Globus pallidus (tissue), 1 donor: ENCODE measurements at regions not wholly inside any gene's neighbourhood (a gene's known extent, or its start where the extent isn't known, plus 50 kb on each side); places are given as distances from the start of the nearest gene placed in this dataset.
"Not testable (repeated sequence)": the region's sequence is repeated elsewhere in the genome, so short reads cannot be mapped to it uniquely, and the experiment has no call there.

Source experiments
- DNase-seq: peaks from one replicate; pipeline ENCODE4 v3.0.0-alpha.2; 2015; ENCODE audit warnings: low spot score

DNA sequence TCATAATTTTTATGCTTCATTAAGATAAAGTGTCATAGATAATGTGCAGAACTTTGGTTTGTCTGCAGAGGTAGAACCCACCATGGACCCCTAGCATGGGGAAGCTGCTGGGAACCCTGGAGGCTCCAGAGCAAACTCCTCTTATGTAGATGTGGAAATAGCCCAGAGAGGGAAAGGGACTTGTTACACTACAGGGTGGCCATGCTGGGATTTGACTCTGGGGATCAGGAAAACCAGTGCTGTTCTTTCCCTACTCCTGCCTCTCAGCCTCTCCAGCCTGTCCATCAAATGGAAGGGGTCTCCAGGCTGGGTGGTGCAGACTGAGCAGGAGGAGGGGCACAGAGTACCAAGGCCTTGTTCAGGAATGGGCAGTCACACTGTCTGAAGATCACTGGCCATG, 54.2 kb downstream of the MSX1 start:
- no peak for DNase-seq

DNA sequence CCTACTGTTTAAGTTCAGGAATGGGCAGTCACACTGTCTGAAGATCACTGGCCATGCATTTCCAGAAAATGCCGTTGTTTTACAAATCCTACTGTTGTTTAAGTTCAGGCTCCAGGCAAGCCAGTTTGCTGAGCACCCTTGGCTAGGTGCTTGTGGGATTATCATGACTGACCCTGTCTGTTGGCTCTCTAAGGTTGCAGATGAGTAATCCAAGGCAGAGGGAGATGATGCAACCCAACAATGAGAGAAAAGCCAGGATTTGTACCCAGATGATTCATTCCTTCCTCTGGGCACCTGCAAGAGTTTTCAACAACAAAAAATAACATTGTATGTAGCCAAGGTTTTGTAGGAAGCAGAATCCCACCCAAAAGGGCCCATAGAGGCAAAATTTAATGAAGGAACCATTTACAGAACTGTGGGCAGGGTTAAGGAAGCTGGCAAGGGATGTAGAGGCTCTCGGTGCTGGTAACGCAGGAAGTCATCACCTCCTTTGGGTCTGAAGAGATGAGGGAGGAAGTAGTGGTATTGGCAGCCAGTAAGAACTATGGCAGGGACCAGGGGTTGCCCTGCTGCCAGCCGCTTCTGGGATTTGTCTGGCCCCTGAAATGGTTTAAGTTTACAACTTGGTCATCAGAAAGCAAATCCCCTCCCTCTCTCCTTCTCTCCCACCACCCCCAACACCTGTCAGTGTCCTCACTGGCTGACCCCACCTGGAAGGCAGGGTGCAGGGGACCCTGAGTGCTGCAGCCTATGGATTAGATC, 54.8 kb downstream of the MSX1 start:
- DNase-seq = no peak

DNA sequence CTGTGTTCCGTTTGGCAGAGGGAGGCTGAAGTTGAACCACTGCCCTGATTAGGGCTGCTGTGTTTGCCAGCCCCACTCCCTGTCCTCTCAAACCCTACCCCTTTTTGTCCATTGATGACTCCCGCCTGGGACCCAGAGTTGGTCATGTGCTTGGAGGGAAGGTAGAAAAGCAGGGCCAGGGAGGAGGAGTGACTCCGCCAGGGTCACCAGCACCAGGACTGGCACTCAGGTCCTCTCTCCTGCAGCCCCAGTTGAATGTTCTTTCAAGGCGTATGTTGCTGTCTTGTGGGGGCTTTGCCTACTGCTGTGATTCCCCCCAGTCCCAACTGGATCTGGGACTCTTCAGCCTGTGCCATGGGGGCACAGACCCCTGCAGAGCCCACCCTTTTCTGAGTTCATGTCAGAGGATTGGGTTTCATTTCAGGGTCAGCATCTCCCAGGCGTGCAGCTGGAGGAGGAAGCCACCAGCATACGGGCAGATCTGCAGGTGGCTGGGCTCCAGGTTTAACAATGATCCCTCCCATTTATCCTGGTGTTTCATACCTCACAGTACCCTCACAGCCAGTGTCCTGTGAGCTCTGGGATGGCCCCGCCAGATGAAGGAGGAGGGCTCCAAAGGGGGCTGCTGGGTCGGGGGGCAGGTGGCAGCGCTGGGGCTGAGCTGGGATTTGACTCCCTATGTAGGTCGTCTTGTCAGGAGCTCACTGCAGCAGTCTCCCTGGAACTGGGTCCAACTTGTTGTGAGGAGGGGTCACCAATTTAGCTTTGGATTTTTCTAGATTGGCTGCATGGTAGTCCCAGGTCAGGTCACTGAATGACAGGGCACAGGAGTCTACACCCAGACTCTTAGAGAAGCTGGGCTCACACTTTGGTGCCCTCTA, 55.7 kb downstream of the MSX1 start:
- no peak for DNase-seq

DNA sequence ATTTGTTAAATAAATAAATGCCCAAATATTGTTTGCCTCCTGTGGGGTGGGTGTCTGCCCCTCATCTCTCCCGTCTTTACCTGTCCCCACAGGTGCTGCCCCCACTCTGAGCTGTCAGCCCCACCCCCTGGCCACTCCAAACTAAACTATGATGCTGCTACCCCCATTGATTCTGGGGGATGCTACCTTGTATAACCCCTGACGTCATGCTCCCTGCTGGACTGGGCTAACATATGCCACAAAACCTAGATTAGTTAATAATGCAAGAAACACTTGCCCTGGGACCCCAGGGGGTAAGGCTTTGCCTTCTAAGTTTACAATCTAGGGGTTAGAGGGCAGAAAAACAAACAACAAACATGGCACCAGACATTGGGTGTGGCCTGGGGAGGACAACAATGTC, 58.6 kb downstream of the MSX1 start:
- no peak for DNase-seq

DNA sequence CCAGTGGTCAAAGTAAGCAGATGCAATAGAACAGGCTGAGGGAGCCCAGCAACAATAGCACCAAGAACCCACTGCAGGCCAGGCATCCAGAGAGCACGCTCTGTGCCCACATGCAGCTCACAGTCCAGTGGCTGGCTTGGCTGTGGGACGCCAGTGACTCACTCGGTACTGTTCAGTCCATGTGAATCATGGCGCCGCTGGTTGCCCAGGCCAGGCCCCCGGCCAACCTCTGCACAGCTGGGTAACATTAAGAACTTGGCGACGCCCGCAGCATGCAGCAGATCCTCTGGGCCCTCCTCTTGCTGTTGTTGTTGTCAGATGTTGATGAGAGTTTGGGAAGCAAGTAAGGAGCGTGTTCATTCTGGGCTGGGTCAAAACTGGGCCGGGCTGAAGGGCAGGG, 60.5 kb downstream of the MSX1 start:
- no peak for DNase-seq

DNA sequence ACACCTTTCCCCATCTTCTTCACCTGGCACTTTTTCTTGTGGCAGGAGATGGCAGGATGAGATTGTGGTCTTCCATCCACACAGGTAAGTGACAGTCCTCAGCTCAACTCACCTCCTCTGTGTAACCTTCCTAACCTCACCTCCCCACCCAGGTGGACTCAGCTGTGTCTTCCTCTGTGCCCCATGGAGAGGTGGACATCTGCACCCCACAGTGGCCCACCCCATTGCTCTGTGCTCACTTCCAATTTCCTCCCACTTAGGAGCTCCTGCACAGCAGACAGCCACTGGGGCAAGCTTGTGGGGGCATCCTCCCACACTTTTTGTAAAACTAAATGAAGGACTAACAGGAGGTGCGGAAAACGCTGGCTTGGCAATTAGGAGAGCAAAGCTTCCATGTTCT, 61.6 kb downstream of the MSX1 start:
- no peak for DNase-seq

DNA sequence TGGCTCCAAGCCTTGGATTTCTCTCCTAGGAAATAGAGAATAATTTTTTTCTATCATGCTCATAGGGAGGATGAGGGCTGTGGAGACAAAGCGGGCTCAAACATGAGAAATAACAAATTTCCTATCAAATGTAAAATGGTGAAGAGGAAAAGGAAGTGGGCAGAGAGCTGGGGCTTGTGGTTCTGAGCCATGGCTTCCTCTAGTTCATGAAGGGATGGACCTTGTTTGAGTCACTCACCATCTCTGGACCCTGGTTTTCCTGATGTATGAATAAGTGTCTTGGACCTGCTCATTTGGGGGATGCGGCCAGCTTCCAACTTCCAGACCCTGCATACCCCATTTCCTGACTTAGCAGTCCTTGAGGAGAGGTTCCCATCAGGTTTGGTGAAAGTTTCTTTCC, 63.0 kb downstream of the MSX1 start:
- DNase-seq = no peak

DNA sequence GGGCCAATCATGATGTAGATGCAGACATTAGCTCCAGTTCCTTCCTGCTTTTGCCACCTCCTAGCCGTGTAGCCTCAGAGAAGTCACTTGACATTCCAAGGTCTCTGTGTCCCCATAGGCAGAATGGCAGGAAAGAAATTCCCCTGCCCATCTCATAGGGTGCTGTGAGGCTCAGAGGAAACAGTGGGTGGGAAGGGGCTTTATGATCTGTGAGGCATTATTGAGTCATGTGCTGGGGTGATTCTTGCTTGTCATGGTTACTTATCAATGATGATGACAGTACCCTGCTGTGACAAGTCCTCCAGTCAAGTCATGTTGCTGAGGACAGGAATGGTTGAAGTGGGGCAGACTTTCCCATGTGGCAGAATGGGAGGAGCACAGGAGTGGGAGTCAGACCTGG, 63.7 kb downstream of the MSX1 start:
- DNase-seq = no peak

DNA sequence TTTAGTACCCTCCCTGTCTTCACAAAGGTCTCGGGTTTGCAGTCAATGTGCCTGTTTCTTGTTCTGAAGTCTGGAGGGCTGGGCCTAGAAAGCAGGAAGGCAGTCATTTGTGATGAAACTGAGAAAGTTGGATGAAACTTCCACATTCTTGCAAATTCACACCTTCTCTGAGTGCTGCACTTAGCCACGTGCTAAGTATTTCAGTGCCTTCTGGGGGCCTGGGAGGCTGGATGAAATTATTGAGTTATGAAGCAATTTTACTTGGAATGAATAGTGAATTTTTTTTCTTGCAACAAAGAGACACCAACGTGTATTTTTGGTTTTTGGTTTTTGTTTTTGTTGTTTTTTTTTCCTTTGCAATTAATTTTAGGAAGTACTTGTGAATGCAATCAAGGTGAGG, 71.2 kb downstream of the MSX1 start:
- DNase-seq = no peak

DNA sequence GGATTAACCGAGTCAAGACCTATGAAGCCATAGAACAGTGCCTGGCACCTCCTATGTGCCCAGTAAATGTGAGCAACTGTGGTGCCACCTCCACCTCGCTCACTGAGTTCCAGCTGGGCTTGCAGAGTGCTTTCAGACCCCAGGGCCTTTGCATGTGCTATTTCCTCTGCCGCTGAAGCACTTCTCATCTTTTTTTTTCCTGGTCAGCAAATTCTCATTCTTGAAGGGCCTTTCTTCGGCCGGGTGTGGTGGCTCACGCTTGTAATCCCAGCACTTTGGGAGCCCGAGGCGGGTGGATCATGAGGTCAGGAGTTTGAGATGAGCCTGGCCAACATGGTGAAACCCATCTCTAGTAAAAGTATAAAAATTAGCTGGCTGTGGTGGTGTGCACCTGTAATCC, 76.5 kb downstream of the MSX1 start:
- no peak for DNase-seq

DNA sequence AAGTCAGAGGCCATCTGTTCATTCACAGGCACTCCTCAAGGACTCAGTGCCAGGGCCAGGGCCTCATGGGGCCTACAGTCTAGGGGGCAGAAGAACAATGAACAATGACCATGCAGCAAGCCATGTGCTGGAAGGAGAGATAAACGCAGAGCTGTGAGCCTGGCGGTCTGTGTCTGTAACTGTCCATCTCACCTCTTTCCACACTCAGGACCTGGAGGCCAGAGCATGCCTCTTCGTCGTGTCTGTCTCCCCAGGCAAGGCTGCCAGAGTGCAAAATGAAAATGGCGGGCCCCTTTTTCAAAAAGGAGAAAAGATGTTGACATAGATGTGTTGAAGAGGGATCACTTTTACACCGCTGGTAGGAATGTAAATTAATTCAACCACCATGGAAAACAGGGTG, 78.5 kb downstream of the MSX1 start:
- DNase-seq = no peak

DNA sequence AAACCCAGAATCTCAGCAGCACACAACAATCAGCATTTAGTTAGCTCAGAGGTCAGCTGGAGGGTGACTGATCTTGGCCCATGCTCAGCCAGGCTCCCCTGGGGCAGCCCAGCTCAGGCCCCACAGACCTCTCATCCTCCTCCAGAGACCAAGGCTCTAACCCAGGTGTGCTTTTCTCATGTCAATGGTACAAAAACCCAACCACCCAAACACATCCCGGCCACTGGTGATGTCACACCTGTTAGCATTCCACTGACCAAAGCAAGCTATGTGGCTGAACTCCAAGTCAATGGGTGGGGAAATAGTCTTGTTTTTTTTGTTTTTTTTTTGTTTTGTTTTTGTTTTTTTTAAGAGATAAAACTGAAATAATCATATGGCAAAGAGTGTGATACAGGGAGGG, 77.5 kb downstream of the CYTL1 start:
- no peak for DNase-seq

DNA sequence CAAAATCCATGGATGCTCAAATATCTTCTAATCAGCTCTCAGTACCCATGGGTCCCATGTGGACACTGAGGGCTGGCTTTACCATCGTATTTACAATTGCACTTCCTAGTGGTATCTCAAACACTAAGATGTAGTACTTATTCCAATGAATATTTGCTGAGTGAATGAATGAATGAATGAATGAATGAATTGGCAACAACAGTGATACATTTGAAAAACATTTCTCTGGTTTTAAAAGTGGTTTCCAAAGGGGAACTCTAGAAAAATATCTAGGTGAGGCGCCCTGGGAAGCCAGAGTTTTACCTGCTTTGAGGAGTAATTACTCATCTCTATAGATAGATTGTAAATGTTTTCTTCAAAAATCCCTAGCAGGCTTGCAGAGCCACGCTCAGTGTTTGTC, 76.6 kb downstream of the CYTL1 start:
- DNase-seq = no peak

DNA sequence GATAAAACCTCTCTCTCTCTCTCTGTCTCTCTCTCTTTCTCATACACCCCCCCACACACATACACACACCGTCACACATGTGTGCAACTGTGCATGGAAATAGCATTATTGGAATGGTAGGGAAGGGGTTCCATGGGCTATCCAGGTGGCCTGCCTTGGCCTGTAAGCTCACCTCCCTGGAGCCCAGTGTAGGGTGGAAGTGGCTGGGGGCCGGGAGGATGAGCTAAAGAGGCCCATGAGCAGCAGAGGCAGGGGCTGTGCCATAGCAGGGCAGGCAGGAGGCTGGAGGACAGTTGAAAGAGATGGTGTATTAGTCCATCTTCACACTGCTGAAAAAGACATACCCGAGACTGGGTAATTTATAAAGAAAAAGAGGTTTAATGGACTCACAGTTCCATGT, 74.2 kb downstream of the CYTL1 start:
- no peak for DNase-seq

DNA sequence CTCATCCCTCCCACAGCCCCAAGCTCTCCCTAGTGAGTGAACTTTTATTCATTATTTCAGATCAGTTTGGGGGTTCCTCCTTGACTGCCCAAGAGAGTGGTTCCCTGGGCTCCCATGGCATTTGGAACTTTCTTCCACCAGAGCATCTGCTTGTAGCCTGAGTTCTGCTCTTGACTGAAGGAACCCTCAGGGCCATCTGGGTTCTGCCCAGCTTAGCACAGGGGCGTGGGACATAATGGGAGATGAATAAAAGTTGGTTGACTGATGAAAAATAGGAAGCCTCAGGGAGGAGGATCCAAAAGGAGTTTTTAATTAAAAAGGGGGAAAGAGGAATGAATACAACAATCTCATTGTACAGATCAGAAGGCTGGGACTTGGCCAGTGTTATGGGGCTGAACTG, 73.4 kb downstream of the CYTL1 start:
- DNase-seq = no peak

DNA sequence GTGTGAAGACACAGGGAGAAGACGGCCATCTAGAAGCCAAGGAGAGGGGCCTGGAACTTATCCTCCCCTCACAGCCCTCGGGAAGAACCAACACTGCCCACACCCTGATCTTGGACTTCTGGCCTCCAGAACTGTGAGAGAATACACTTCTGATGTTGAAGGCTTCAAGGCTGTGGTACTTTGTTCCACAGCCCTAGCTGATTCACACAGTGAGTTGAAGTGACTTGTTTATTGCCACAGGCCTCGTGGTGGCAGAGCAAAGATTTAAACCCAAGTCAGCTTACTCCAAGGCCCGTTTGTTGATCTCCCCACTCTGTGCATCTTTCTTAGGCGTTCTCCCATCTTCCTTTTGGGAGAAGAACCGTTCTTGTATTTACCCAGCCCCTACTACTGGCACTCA, 72.8 kb downstream of the CYTL1 start:
- DNase-seq = no peak

DNA sequence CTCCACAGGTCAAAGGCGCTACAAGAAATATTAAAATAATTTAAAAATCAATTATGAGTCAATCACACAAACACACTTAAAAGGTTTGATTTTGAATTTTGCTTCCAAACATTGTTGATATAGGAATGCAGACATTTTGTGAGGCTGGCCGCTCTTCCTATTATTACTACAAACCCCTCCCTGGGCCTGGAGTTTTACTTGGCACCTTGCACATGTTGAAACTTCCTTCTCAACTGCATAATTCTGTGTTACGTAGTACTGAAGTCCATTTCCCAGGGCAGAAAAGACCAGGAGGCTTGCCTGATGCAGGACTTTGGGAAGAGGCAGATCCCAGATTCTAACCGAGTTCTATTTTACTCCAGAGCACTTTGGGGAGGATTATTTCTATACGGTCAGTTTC, 71.5 kb downstream of the CYTL1 start:
- no peak for DNase-seq

DNA sequence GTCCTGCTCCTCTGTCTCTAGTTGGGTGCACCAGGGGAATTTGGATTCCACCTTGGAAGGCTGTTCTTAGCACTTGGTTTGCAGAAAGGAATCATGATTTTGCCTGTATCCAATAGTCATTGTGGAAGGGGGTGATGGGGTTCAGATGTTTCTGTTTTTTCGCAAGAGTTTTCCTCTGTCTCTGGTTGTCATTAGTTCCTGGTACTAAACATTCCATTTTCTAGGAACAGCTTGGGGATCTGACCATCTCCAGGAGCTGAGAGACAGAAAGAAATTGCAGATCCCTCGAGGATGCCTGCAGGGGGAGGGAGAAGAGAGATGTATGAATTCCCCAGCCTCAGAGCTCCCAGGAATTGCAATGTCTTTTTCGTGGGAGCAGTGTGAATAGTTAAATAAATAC, 70.9 kb downstream of the CYTL1 start:
- DNase-seq = no peak

DNA sequence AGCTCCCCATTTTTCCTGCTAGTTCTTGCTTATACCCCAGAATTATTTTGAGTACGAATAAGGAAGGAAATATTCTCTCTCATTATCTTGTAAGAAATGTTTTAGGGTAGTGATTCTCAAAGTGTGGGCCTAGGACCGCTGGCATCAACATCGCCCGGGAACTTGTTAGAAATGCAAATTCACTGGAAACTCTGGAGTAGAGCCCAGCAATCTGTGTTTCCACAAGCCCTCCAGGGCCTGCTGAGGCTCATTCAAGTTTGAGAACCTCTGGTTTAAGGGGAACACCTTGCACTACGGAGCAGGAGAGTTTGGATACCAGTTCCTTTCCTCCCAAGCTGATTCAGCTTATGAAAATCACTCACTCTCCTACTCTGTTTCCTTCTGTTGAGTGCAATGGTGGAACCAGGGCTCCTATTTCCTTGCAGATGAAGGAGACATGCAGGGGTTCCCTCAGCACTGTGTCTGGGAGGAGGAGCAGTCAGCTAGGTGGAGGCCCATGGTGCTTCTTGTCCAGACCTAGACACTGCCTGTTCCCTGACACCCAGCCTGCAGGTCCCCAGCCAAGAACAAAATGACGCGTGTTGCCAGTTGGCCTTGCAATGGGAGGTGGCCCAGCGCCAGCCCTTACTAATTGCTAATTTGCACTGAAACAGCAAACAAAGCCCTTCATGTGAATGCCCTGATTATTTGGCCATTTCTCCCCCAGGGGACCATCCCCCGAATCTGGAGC, 68.5 kb downstream of the CYTL1 start:
- peak; percentile 63 for DNase-seq

DNA sequence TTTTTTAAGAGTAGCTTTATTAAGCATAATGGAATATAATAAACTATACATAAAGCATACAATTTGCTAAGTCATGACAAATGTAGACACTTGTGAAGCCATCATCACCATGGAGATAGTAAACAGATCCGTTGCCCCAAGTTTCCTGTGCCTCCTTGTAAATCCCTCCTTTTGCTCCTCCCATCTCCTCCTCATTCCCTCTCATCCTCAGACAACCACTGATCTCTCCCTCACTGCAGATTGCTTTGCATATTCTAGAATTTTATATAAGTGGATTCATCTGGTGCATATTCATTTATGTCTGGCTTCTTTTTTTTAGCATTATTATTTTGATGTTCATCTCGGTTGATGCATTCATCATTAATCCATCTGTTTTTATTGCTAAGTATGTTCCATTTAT, 67.0 kb downstream of the CYTL1 start:
- no peak for DNase-seq

DNA sequence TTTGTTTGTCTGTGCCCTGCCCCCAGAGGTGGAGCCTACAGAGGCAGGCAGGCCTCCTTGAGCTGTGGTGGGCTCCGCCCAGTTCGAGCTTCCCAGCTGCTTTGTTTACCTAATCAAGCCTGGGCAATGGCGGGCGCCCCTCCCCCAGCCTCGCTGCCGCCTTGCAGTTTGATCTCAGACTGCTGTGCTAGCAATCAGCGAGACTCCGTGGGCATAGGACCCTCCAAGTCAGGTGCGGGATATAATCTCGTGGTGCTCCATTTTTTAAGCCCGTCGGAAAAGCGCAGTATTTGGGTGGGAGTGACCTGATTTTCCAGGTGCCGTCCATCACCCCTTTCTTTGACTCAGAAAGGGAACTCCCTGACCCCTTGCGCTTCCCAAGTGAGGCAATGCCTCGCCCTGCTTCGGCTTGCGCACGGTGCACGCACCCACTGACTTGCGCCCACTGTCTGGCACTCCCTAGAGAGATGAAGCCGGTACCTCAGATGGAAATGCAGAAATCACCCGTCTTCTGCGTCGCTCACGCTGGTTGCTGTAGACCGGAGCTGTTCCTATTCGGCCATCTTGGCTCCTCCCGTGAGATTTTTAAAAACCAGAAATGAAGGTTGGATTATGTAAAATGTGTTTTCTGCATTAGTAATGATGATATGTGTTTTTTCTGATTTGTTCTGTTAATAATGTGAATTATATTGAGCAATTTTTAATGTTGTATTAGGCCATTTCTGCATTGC, 59.7 kb downstream of the CYTL1 start:
- DNase-seq = not testable (repeated sequence)

DNA sequence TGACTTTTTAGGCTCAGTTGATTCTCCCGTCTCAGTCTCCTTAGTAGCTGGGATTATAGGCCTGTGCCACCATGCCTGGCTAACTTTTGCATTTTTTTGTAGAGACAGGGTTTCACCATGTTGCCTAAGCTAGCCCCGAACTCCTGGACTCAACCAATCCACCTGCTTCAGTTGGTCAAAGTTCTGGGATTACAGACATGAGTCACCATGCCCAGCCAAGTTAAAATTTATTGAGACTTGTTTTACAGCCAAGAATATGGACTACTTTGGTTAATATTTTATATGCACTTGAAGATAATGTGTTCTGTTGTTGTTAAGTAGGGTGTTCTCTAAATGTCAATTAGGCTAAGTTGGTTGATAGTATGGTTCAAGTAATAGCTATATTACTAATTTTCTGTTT, 58.7 kb downstream of the CYTL1 start:
- DNase-seq = no peak
